H9 (cell line): ENCODE measurements at regions not wholly inside any gene's neighbourhood (a gene's known extent, or its start where the extent isn't known, plus 50 kb on each side); places are given as distances from the start of the nearest gene placed in this dataset.

Experiments used
- DNase-seq: peaks from one replicate; pipeline ENCODE4 v3.0.0-alpha.2; 2017
- H2AFZ ChIP-seq: one replicate; pipeline ENCODE4 v1.6.1; 2013; ENCODE audit warnings: mild to moderate bottlenecking, low read length, control low read depth, moderate library complexity
- H2AK5ac ChIP-seq: 2 replicates; pipeline ENCODE4 v1.6.1; 2013; ENCODE audit warnings: low read length, control low read depth, mixed read lengths; ENCODE audit not compliant: insufficient read length
- H2BK120ac ChIP-seq: one replicate; pipeline ENCODE4 v1.6.1; 2013; ENCODE audit warnings: low read depth, mild to moderate bottlenecking, low read length, control low read depth, inconsistent platforms; ENCODE audit not compliant: poor library complexity, severe bottlenecking
- H2BK12ac ChIP-seq: 2 replicates; pipeline ENCODE4 v1.6.1; 2013; ENCODE audit warnings: low read length, control low read depth, mixed read lengths, low read depth; ENCODE audit not compliant: insufficient read length
- H2BK15ac ChIP-seq: 2 replicates; pipeline ENCODE4 v1.6.1; 2013; ENCODE audit warnings: low read depth, low read length, control low read depth
- H2BK20ac ChIP-seq: one replicate; pipeline ENCODE4 v1.6.1; 2013; ENCODE audit warnings: low read depth, mild to moderate bottlenecking, low read length, control low read depth, inconsistent platforms; ENCODE audit not compliant: poor library complexity, severe bottlenecking
- H2BK5ac ChIP-seq: 2 replicates; pipeline ENCODE4 v1.6.1; 2013; ENCODE audit warnings: low read length, control low read depth, mixed read lengths; ENCODE audit not compliant: insufficient read length
- H3K14ac ChIP-seq: 2 replicates; pipeline ENCODE4 v1.6.1; 2013; ENCODE audit warnings: low read length, control low read depth; ENCODE audit not compliant: insufficient read depth
- H3K18ac ChIP-seq: 2 replicates; pipeline ENCODE4 v1.6.1; 2013; ENCODE audit warnings: low read depth, mild to moderate bottlenecking, mixed read lengths, low read length, control low read depth; ENCODE audit not compliant: insufficient read length
- H3K23ac ChIP-seq: 2 replicates; pipeline ENCODE4 v1.6.1; 2013; ENCODE audit warnings: low read length, control low read depth, mixed read lengths, low read depth; ENCODE audit not compliant: insufficient read length
- H3K23me2 ChIP-seq: 2 replicates; pipeline ENCODE4 v1.6.1; 2013; ENCODE audit warnings: low read depth, mild to moderate bottlenecking, mixed read lengths, low read length, control low read depth; ENCODE audit not compliant: insufficient read length, poor library complexity, severe bottlenecking
- H3K27ac ChIP-seq: 2 replicates; pipeline ENCODE4 v1.5.1; 2013; ENCODE audit warnings: low read length, control low read depth, mixed read lengths, low read depth; ENCODE audit not compliant: insufficient read length
- H3K27me3 ChIP-seq: 2 replicates; pipeline ENCODE4 v1.6.1; 2013; ENCODE audit warnings: low read length, control low read depth, inconsistent platforms; ENCODE audit not compliant: insufficient read depth
- H3K4ac ChIP-seq: 2 replicates; pipeline ENCODE4 v1.6.1; 2013; ENCODE audit warnings: low read depth, mild to moderate bottlenecking, control low read depth, inconsistent platforms, low read length, moderate library complexity
- H3K4me1 ChIP-seq: 2 replicates; pipeline ENCODE4 v1.6.1; 2013; ENCODE audit warnings: low read length, control low read depth, inconsistent platforms; ENCODE audit not compliant: insufficient read depth
- H3K4me2 ChIP-seq: 2 replicates; pipeline ENCODE4 v1.6.1; 2013; ENCODE audit warnings: low read length, control low read depth, mixed read lengths; ENCODE audit not compliant: insufficient read length, insufficient read depth
- H3K56ac ChIP-seq: 2 replicates; pipeline ENCODE4 v1.6.1; 2013; ENCODE audit warnings: low read depth, mild to moderate bottlenecking, mixed read lengths, low read length, control low read depth; ENCODE audit not compliant: insufficient read length
- H3K79me1 ChIP-seq: 2 replicates; pipeline ENCODE4 v1.6.1; 2013; ENCODE audit warnings: low read depth, mild to moderate bottlenecking, moderate library complexity, low read length, control low read depth, inconsistent platforms; ENCODE audit not compliant: insufficient read depth, poor library complexity, severe bottlenecking
- H3K79me2 ChIP-seq: 2 replicates; pipeline ENCODE4 v1.6.1; 2013; ENCODE audit warnings: low read length, control low read depth, inconsistent platforms; ENCODE audit not compliant: insufficient read depth
- H3K9ac ChIP-seq: 2 replicates; pipeline ENCODE4 v1.6.1; 2013; ENCODE audit warnings: low read length, control low read depth, mixed read lengths; ENCODE audit not compliant: insufficient read length; ENCODE audit errors: extremely low read depth
- H3K9me3 ChIP-seq: one replicate; pipeline ENCODE4 v1.6.1; 2013; ENCODE audit warnings: low read depth, low read length, inconsistent platforms; ENCODE audit not compliant: control insufficient read depth
- H3T11ph ChIP-seq: one replicate; pipeline ENCODE4 v1.6.1; 2013; ENCODE audit warnings: mild to moderate bottlenecking, low read length, control low read depth, inconsistent platforms
- H4K20me1 ChIP-seq: one replicate; pipeline ENCODE4 v1.6.1; 2013; ENCODE audit not compliant: control insufficient read depth, insufficient read length, insufficient read depth
- H4K5ac ChIP-seq: 2 replicates; pipeline ENCODE4 v1.6.1; 2013; ENCODE audit warnings: low read depth, mild to moderate bottlenecking, mixed read lengths, low read length, control low read depth; ENCODE audit not compliant: insufficient read length
- H4K8ac ChIP-seq: replicated peaks from 2 replicates; pipeline ENCODE4 v1.6.1; 2013; ENCODE audit warnings: low read length, control low read depth, mixed read lengths, low read depth; ENCODE audit not compliant: insufficient read length
- H4K91ac ChIP-seq: 2 replicates; pipeline ENCODE4 v1.6.1; 2013; ENCODE audit warnings: low read depth, mild to moderate bottlenecking, moderate library complexity, mixed read lengths, low read length, control low read depth; ENCODE audit not compliant: insufficient read length
- H3K27ac Mint-ChIP-seq, 3 experiments: 2 replicates in 2 of 3; 3 replicates in 1 of 3; pipeline ENCODE4 v1.8.0; 2020 to 2021; ENCODE audit warnings: mixed read lengths in 3 of 3, mild to moderate bottlenecking in 1 of 3, moderate library complexity in 1 of 3
- H3K27me3 Mint-ChIP-seq: 2 replicates; pipeline ENCODE4 v1.8.0; 2021; ENCODE audit warnings: low read depth, mild to moderate bottlenecking, moderate library complexity, mixed read lengths
- H3K36me3 Mint-ChIP-seq, 3 experiments: 2 replicates in 2 of 3; 3 replicates in 1 of 3; pipeline ENCODE4 v1.8.0; 2020 to 2021; ENCODE audit warnings: low read depth in 3 of 3, mixed read lengths in 3 of 3; ENCODE audit not compliant: insufficient read depth in 1 of 3
- H3K4me1 Mint-ChIP-seq, 2 experiments: 2 replicates each; pipeline ENCODE4 v1.8.0; 2020; ENCODE audit warnings: mixed read lengths in 2 of 2
- H3K4me3 Mint-ChIP-seq, 2 experiments: 2 replicates in 1 of 2; 3 replicates in 1 of 2; pipeline ENCODE4 v1.8.0; 2020 to 2021; ENCODE audit warnings: mild to moderate bottlenecking in 2 of 2, mixed read lengths in 2 of 2, moderate library complexity in 1 of 2
- H3K9me3 Mint-ChIP-seq, 2 experiments: 2 replicates in 1 of 2; 3 replicates in 1 of 2; pipeline ENCODE4 v1.8.0; 2020; ENCODE audit warnings: mild to moderate bottlenecking in 2 of 2, mixed read lengths in 2 of 2, moderate library complexity in 1 of 2
- CTCF ChIP-seq: fragments of 200-600 bp; sonication (generic); conservative IDR thresholded peaks from 3 replicates; pipeline ENCODE4 v1.8.0; 2021; ENCODE audit warnings: antibody characterized with exemption, mild to moderate bottlenecking
- WGBS: extraction: QIAGEN DNeasy Blood & Tissue Kit; methylation state at CpG from one replicate; pipeline ENCODE4 v1.1.7; 2013; ENCODE audit warnings: missing lambda C conversion rate, low lambda C conversion rate, mixed read lengths; ENCODE audit not compliant: insufficient read length; ENCODE audit errors: extremely low coverage; 5-methylcytosine and 5-hydroxymethylcytosine counted together

DNA sequence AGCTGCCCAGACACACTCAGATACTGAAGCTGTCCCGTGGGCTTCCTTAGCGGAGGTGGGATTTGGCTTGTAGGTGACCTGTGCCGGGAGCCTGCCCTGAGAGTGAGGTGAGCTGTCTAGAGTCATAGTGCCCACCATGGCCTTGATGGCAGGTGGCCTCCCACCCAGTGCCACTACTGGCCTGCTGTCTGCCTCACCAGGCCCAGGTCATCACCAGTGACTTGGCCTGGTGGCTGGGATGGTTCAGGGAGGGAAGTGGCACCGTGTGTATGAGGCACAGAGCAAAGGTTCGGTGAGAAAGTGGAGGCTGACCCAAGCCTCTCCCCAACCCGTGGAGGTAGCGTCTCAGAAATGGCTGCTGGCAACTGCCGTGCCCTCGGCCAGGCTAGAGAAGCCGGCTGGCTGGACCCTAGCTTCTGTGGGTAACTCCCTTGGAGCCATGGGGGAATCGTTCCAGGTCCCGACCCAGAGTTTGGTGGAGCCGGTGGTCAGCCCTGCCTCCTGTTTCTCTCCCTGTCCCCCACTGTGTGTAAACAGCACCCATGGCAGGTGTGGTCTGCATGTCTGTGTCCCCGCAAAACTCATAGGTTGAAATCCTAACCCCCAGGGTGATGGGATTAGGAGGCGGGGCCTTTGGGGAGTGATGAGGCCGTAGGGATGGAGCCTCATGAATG lies 155.4 kb upstream of the C1orf174 start:
- no peak overlapping the region for H3K56ac ChIP-seq
- H3K4ac ChIP-seq: no peak overlapping the region
- no peak overlapping the region for H2BK120ac ChIP-seq
- H4K91ac ChIP-seq: no peak overlapping the region
- H3K9ac ChIP-seq: no peak overlapping the region
- H3K18ac ChIP-seq: no peak overlapping the region
- no peaks in the 10 kb centered on the region for H3K23me2 ChIP-seq
- H3K27me3 Mint-ChIP-seq: peaks cover 4% of the 10 kb centered on the region; the same call in 1 of the 2 replicates
- H4K20me1 ChIP-seq: no peaks in the 10 kb centered on the region
- no peaks in the 10 kb centered on the region for H3K4me1 ChIP-seq
- H4K5ac ChIP-seq: no peak overlapping the region
- H3K79me2 ChIP-seq: no peaks in the 10 kb centered on the region
- no peaks in the 10 kb centered on the region for H3K27me3 ChIP-seq
- no peak overlapping the region for H4K8ac ChIP-seq
- no peak overlapping the region for H2BK15ac ChIP-seq
- no peaks in the 10 kb centered on the region; a peak in 1 of 7 replicates for H3K36me3 Mint-ChIP-seq
- H3K9me3 ChIP-seq: no peaks in the 10 kb centered on the region
- DNase-seq: no peak
- no peak overlapping the region for H3K4me3 Mint-ChIP-seq
- no peak overlapping the region for H3K23ac ChIP-seq
- TF ChIP-seq CTCF: no peak
- H3K14ac ChIP-seq: no peak overlapping the region
- H3K27ac Mint-ChIP-seq: no peak overlapping the region; a peak in 1 of 7 replicates
- no peak overlapping the region for H3K4me2 ChIP-seq
- peaks cover 3 to 15% of the 10 kb centered on the region in 2 experiments; a peak in 2 of 4 replicates for H3K4me1 Mint-ChIP-seq
- no peak overlapping the region for H2BK20ac ChIP-seq
- H2BK5ac ChIP-seq: no peak overlapping the region
- WGBS: no CpG with 5 or more reads among the region's 16 CpGs
- H2BK12ac ChIP-seq: no peak overlapping the region
- H3K9me3 Mint-ChIP-seq: no peaks in the 10 kb centered on the region
- H2AK5ac ChIP-seq: no peak overlapping the region
- no peak overlapping the region for H3K27ac ChIP-seq
- H3K79me1 ChIP-seq: no peaks in the 10 kb centered on the region
- no peak overlapping the region for H3T11ph ChIP-seq
- no peak overlapping the region for H2AFZ ChIP-seq
